H9 (cell line): ENCODE measurements at regions not wholly inside any gene's neighbourhood (a gene's known extent, or its start where the extent isn't known, plus 50 kb on each side); places are given as distances from the start of the nearest gene placed in this dataset.

Experiments used
- DNase-seq: peaks from one replicate; pipeline ENCODE4 v3.0.0-alpha.2; 2017
- H2AFZ ChIP-seq: one replicate; pipeline ENCODE4 v1.6.1; 2013; ENCODE audit warnings: mild to moderate bottlenecking, low read length, control low read depth, moderate library complexity
- H2AK5ac ChIP-seq: 2 replicates; pipeline ENCODE4 v1.6.1; 2013; ENCODE audit warnings: low read length, control low read depth, mixed read lengths; ENCODE audit not compliant: insufficient read length
- H2BK120ac ChIP-seq: one replicate; pipeline ENCODE4 v1.6.1; 2013; ENCODE audit warnings: low read depth, mild to moderate bottlenecking, low read length, control low read depth, inconsistent platforms; ENCODE audit not compliant: poor library complexity, severe bottlenecking
- H2BK12ac ChIP-seq: 2 replicates; pipeline ENCODE4 v1.6.1; 2013; ENCODE audit warnings: low read length, control low read depth, mixed read lengths, low read depth; ENCODE audit not compliant: insufficient read length
- H2BK15ac ChIP-seq: 2 replicates; pipeline ENCODE4 v1.6.1; 2013; ENCODE audit warnings: low read depth, low read length, control low read depth
- H2BK20ac ChIP-seq: one replicate; pipeline ENCODE4 v1.6.1; 2013; ENCODE audit warnings: low read depth, mild to moderate bottlenecking, low read length, control low read depth, inconsistent platforms; ENCODE audit not compliant: poor library complexity, severe bottlenecking
- H2BK5ac ChIP-seq: 2 replicates; pipeline ENCODE4 v1.6.1; 2013; ENCODE audit warnings: low read length, control low read depth, mixed read lengths; ENCODE audit not compliant: insufficient read length
- H3K14ac ChIP-seq: 2 replicates; pipeline ENCODE4 v1.6.1; 2013; ENCODE audit warnings: low read length, control low read depth; ENCODE audit not compliant: insufficient read depth
- H3K18ac ChIP-seq: 2 replicates; pipeline ENCODE4 v1.6.1; 2013; ENCODE audit warnings: low read depth, mild to moderate bottlenecking, mixed read lengths, low read length, control low read depth; ENCODE audit not compliant: insufficient read length
- H3K23ac ChIP-seq: 2 replicates; pipeline ENCODE4 v1.6.1; 2013; ENCODE audit warnings: low read length, control low read depth, mixed read lengths, low read depth; ENCODE audit not compliant: insufficient read length
- H3K23me2 ChIP-seq: 2 replicates; pipeline ENCODE4 v1.6.1; 2013; ENCODE audit warnings: low read depth, mild to moderate bottlenecking, mixed read lengths, low read length, control low read depth; ENCODE audit not compliant: insufficient read length, poor library complexity, severe bottlenecking
- H3K27ac ChIP-seq: 2 replicates; pipeline ENCODE4 v1.5.1; 2013; ENCODE audit warnings: low read length, control low read depth, mixed read lengths, low read depth; ENCODE audit not compliant: insufficient read length
- H3K27me3 ChIP-seq: 2 replicates; pipeline ENCODE4 v1.6.1; 2013; ENCODE audit warnings: low read length, control low read depth, inconsistent platforms; ENCODE audit not compliant: insufficient read depth
- H3K4ac ChIP-seq: 2 replicates; pipeline ENCODE4 v1.6.1; 2013; ENCODE audit warnings: low read depth, mild to moderate bottlenecking, control low read depth, inconsistent platforms, low read length, moderate library complexity
- H3K4me1 ChIP-seq: 2 replicates; pipeline ENCODE4 v1.6.1; 2013; ENCODE audit warnings: low read length, control low read depth, inconsistent platforms; ENCODE audit not compliant: insufficient read depth
- H3K4me2 ChIP-seq: 2 replicates; pipeline ENCODE4 v1.6.1; 2013; ENCODE audit warnings: low read length, control low read depth, mixed read lengths; ENCODE audit not compliant: insufficient read length, insufficient read depth
- H3K56ac ChIP-seq: 2 replicates; pipeline ENCODE4 v1.6.1; 2013; ENCODE audit warnings: low read depth, mild to moderate bottlenecking, mixed read lengths, low read length, control low read depth; ENCODE audit not compliant: insufficient read length
- H3K79me1 ChIP-seq: 2 replicates; pipeline ENCODE4 v1.6.1; 2013; ENCODE audit warnings: low read depth, mild to moderate bottlenecking, moderate library complexity, low read length, control low read depth, inconsistent platforms; ENCODE audit not compliant: insufficient read depth, poor library complexity, severe bottlenecking
- H3K79me2 ChIP-seq: 2 replicates; pipeline ENCODE4 v1.6.1; 2013; ENCODE audit warnings: low read length, control low read depth, inconsistent platforms; ENCODE audit not compliant: insufficient read depth
- H3K9ac ChIP-seq: 2 replicates; pipeline ENCODE4 v1.6.1; 2013; ENCODE audit warnings: low read length, control low read depth, mixed read lengths; ENCODE audit not compliant: insufficient read length; ENCODE audit errors: extremely low read depth
- H3K9me3 ChIP-seq: one replicate; pipeline ENCODE4 v1.6.1; 2013; ENCODE audit warnings: low read depth, low read length, inconsistent platforms; ENCODE audit not compliant: control insufficient read depth
- H3T11ph ChIP-seq: one replicate; pipeline ENCODE4 v1.6.1; 2013; ENCODE audit warnings: mild to moderate bottlenecking, low read length, control low read depth, inconsistent platforms
- H4K20me1 ChIP-seq: one replicate; pipeline ENCODE4 v1.6.1; 2013; ENCODE audit not compliant: control insufficient read depth, insufficient read length, insufficient read depth
- H4K5ac ChIP-seq: 2 replicates; pipeline ENCODE4 v1.6.1; 2013; ENCODE audit warnings: low read depth, mild to moderate bottlenecking, mixed read lengths, low read length, control low read depth; ENCODE audit not compliant: insufficient read length
- H4K8ac ChIP-seq: replicated peaks from 2 replicates; pipeline ENCODE4 v1.6.1; 2013; ENCODE audit warnings: low read length, control low read depth, mixed read lengths, low read depth; ENCODE audit not compliant: insufficient read length
- H4K91ac ChIP-seq: 2 replicates; pipeline ENCODE4 v1.6.1; 2013; ENCODE audit warnings: low read depth, mild to moderate bottlenecking, moderate library complexity, mixed read lengths, low read length, control low read depth; ENCODE audit not compliant: insufficient read length
- H3K27ac Mint-ChIP-seq, 3 experiments: 2 replicates in 2 of 3; 3 replicates in 1 of 3; pipeline ENCODE4 v1.8.0; 2020 to 2021; ENCODE audit warnings: mixed read lengths in 3 of 3, mild to moderate bottlenecking in 1 of 3, moderate library complexity in 1 of 3
- H3K27me3 Mint-ChIP-seq: 2 replicates; pipeline ENCODE4 v1.8.0; 2021; ENCODE audit warnings: low read depth, mild to moderate bottlenecking, moderate library complexity, mixed read lengths
- H3K36me3 Mint-ChIP-seq, 3 experiments: 2 replicates in 2 of 3; 3 replicates in 1 of 3; pipeline ENCODE4 v1.8.0; 2020 to 2021; ENCODE audit warnings: low read depth in 3 of 3, mixed read lengths in 3 of 3; ENCODE audit not compliant: insufficient read depth in 1 of 3
- H3K4me1 Mint-ChIP-seq, 2 experiments: 2 replicates each; pipeline ENCODE4 v1.8.0; 2020; ENCODE audit warnings: mixed read lengths in 2 of 2
- H3K4me3 Mint-ChIP-seq, 2 experiments: 2 replicates in 1 of 2; 3 replicates in 1 of 2; pipeline ENCODE4 v1.8.0; 2020 to 2021; ENCODE audit warnings: mild to moderate bottlenecking in 2 of 2, mixed read lengths in 2 of 2, moderate library complexity in 1 of 2
- H3K9me3 Mint-ChIP-seq, 2 experiments: 2 replicates in 1 of 2; 3 replicates in 1 of 2; pipeline ENCODE4 v1.8.0; 2020; ENCODE audit warnings: mild to moderate bottlenecking in 2 of 2, mixed read lengths in 2 of 2, moderate library complexity in 1 of 2
- CTCF ChIP-seq: fragments of 200-600 bp; sonication (generic); conservative IDR thresholded peaks from 3 replicates; pipeline ENCODE4 v1.8.0; 2021; ENCODE audit warnings: antibody characterized with exemption, mild to moderate bottlenecking
- WGBS: extraction: QIAGEN DNeasy Blood & Tissue Kit; methylation state at CpG from one replicate; pipeline ENCODE4 v1.1.7; 2013; ENCODE audit warnings: missing lambda C conversion rate, low lambda C conversion rate, mixed read lengths; ENCODE audit not compliant: insufficient read length; ENCODE audit errors: extremely low coverage; 5-methylcytosine and 5-hydroxymethylcytosine counted together

DNA sequence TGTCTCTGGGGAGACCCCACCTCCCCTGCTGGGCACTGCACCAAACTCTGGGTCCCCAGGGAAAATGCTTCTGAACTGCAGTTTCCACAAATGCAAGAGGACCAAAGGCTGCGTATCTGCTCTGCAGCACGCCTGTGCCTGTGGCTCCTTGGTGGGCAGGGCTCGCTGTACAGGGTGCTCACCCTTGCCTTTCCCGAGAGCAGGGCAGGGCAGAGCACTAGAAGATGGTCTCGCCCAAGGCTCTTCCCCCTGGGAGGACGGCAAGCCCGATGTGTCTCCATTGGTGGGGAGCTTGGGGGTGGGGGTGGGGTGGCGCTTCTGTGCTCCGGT is 175.3 kb upstream of the RTL1 start:
- no peak for DNase-seq
- WGBS, result no CpG with 5 or more reads among the region's 9 CpGs
- H3K4me3 Mint-ChIP-seq, result no peak overlapping the region
- no peaks in the 10 kb centered on the region for H3K9me3 Mint-ChIP-seq
- no peaks in the 10 kb centered on the region for H4K20me1 ChIP-seq
- H3K27ac ChIP-seq, result no peak overlapping the region
- H3K4me2 ChIP-seq, result no peak overlapping the region
- H3K4ac ChIP-seq, result no peak overlapping the region
- peaks cover 8% of the 10 kb centered on the region for H3K23me2 ChIP-seq
- H2AFZ ChIP-seq, result no peak overlapping the region
- no peak overlapping the region for H3K14ac ChIP-seq
- no peak for TF ChIP-seq CTCF
- no peak overlapping the region for H2BK120ac ChIP-seq
- no peak overlapping the region for H3K18ac ChIP-seq
- no peaks in the 10 kb centered on the region; the same call in 1 of the 2 replicates for H3K27me3 ChIP-seq
- no peak overlapping the region for H3K23ac ChIP-seq
- H3K4me1 Mint-ChIP-seq, result peaks cover 13 to 24% of the 10 kb centered on the region in 2 experiments
- H2BK15ac ChIP-seq, result no peak overlapping the region
- H3K36me3 Mint-ChIP-seq, result no peaks in the 10 kb centered on the region
- peaks cover 58% of the 10 kb centered on the region for H3K27me3 Mint-ChIP-seq
- no peak overlapping the region for H3K27ac Mint-ChIP-seq
- H2BK5ac ChIP-seq, result no peak overlapping the region
- H2BK12ac ChIP-seq, result no peak overlapping the region
- no peak overlapping the region for H3K56ac ChIP-seq
- no peak overlapping the region for H4K5ac ChIP-seq
- H3K79me2 ChIP-seq, result no peaks in the 10 kb centered on the region
- H3T11ph ChIP-seq, result no peak overlapping the region
- H3K4me1 ChIP-seq, result no peaks in the 10 kb centered on the region
- H4K8ac ChIP-seq, result no peak overlapping the region
- H3K9me3 ChIP-seq, result no peaks in the 10 kb centered on the region
- H3K79me1 ChIP-seq, result no peaks in the 10 kb centered on the region
- H3K9ac ChIP-seq, result no peak overlapping the region
- H2BK20ac ChIP-seq, result no peak overlapping the region
- H4K91ac ChIP-seq, result no peak overlapping the region
- no peak overlapping the region for H2AK5ac ChIP-seq
